Hematopoietic multipotent progenitor cell (in vitro differentiated cells): ENCODE measurements at regions not wholly inside any gene's neighbourhood (a gene's known extent, or its start where the extent isn't known, plus 50 kb on each side); places are given as distances from the start of the nearest gene placed in this dataset.

Experiments used
- DNase-seq, 3 donors: peaks; one replicate each; pipeline ENCODE4 v3.0.0-alpha.2; 2011 to 2015; ENCODE audit warnings: low read depth in 2 of 3, low spot score in 2 of 3

DNA sequence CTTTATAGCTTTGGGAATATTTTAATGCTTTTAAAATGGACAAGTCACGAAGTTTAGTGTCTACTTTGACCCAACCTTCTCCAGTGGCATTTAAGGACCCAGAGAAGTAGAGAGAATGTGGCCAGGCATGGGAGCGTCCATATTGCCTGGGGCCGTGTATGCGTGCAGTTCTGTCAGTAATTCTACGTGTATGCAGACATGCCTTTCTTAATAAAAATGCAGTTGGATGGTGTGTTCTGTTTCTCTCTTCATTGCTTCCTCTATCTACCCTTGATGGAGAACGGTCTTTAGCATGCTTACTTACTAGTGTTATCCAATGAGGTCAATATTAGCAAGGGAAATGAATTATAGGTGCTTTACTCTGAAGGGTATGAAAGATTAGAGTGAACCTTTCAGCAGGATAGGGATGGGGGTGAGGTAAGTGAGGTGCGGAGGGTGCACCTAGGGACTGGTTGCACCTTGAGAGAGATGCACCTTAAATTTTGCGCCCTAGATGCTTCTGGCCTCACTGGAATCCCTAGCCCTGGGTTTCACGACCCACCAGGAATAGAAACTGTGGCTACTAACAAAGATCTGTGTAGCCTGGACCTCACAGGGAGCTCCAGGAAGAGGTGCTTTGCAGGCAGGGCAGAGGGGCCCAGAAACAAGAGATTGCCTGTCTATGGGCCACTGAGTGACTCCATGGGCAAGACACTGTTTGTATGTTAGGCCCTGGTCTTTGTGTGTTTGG is 194.3 kb downstream of the MYCN start:
- DNase-seq, result no peak

- no peak for DNase-seq
These were observed 190.6 kb downstream of the MYCN start for GRCh38 chr2:16130906-16131400.

DNA sequence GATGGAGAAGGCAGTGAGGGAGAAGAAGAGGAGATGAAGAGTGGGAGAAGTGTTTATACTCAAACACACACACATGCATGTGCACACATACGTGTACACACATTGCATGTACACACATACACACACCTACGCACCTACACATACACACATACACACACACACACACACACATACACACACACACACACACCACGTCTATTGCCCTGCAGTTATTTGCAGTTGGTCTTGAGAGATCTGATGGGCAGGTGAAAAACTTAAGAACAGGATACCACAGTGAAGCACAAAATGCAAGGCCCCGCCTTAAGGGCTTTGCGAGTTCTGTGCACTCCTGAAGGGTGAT is 190.2 kb downstream of the MYCN start:
- DNase-seq, result no peak

DNA sequence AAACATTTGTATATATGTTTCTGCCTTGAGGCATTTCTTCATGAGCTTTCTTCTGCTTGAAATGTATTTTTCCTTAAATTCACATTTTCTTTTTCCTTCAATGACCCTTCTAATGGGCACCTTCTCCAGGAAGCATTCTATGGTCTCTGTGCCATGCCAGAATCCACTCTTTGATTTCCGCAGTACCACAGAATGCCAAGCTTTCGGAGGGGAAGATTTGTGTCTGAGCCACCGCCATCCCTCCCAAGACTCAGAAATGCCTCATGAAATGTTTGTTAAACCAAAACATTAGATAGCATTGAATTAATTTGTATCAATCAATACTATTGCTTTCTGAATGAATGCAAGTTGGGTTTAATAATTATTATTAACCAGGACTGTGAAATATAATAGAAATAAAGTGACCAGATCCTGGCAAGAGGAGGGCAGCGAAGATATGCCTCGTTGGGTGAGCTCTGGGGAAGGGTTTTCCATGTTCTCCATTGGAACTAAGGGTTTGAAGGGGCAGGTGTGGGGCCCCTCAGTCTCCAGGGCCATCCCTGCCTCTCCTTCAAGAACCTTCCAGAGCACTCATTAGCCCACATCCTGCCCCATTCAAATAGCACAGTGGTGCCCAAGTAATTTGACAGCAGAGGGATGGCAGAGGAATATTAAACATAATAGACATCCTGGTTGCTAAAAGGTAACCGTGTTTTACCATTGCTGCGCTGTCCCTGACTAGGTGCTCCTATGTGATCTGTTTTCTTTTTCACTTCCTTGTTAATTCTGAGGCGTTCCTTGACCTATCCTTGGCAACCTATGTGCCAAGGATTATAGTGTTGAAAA is 189.6 kb downstream of the MYCN start:
- DNase-seq, result no peak

GRCh38 chr2:16128746-16129610 is 188.6 kb downstream of the MYCN start:
- DNase-seq, result no peak

DNA sequence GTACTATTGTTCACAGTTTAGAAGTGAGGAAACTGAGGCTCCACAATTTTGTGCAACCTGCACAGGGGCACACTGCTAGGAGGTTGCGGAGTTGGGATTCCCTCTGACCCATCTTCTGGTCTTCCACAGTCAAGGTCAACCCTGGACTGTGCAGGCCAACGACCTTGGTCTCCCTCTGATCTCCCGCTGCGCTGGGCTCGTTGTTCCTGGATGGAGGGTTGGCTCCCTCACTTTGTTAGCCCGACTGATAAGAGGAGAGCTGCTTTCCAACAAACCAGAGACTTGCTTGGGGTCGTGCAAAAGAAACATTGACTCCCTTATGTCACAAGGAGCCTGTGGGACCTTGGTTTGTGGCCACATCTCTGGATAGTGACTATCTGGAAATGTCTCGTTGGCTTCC is 187.6 kb downstream of the MYCN start:
- DNase-seq, result no peak

GRCh38 chr2:16127276-16127940 is 187.1 kb downstream of the MYCN start:
- DNase-seq, result no peak

DNA sequence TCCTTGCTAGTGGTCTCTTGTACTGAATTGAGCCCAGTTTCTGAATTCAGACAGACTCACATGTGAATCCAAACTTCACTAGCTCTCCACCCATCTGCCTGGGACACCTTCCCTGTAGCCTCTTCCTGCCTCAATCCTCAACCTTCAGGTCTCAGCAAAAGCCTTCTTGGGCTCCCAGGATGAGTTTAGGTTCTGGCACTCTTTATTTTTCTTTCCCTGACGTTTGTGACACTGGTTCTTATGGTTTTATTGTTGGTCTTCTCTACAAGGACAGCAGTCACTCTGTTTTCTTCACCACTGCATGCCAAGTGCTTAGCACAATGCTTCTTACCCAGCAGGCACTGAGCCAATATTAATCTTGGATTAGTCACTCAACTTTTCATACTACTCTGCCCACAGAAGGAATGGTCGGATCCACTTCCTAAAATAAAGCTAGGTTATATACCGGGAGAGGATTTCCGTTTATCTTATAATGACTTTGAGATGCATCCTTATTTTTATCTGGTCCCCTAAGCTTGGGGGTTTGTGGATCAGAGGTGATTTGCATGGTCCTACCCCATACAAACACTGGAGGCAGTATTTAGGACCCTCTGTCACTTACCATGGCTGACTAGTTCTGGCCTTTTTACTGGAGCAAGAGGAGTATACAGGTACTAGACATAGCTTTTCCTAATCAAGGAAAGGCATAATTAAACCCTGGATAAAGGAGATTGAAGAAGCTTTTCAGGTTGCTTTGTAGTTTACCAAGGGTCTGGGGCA is 186.3 kb downstream of the MYCN start:
- DNase-seq, result no peak

DNA sequence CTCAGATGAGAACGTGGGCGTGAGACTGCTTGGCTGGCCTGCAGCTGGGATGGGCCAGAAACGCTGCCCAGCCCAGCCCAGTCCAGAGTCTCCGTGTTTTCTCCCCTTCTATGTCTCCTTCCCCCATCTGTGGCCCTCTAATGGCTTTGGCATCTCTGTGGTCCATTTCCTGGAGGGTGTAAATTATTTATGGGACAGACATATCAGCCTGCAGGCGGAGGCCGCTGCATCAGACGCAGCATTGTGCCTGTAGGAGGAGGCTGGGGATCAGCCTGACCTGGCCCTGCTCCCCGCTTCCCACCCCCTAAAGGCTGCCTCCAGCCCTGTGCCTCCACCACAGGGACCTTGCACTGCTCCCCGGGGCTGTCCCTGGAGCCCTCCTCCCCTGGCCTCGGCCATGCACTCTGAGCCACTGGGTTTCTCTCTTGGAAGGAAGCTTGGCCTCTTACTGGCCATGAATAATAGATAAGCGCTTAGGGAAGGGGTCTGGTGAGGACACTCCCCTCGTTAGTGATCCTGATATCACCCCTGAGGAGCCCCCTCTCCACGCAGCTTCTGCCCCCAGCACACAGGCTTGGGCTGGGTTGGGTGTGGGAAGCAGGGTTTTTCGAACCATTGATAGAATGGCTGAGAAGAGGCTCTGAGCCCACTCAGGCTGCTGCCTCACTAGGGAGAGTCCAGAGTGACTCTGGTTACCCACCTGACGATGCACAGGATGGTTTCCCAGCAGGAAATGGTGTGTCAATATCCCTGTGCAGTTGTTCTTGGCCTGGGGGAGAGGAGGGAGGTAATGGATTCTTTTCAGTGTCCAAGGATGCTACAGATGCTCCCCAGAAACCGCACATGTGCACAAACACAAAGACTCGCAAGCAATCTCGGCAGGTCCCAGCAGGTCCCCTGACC is 185.5 kb downstream of the MYCN start:
- no peak for DNase-seq

- no peak for DNase-seq
These were observed 184.7 kb downstream of the MYCN start for GRCh38 chr2:16124881-16125613.

GRCh38 chr2:16123856-16124780 is 183.8 kb downstream of the MYCN start:
- DNase-seq, result no peak

- DNase-seq, result no peak
These were observed 183.1 kb downstream of the MYCN start for GRCh38 chr2:16123421-16123820.

GRCh38 chr2:16122556-16122955 is 182.2 kb downstream of the MYCN start:
- no peak for DNase-seq

DNA sequence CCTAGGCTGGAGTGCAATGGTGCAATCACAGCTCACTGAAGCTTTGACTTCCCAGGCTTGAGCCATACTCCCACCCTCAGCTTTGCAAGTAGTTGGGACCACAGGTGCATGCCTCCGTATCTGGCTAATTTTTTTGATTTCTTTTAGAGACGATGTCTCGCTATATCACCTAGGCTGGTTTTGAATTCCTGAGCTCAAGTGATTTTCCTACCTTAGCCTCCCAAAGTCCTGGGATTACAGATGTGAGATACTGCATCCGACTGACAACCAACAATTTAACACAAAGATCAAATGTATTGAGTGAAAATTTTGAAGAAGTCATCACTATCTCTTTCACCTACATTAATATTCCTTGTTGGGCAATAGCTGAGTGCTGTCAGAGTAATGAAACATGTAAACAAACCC is 181.6 kb downstream of the MYCN start:
- DNase-seq, result no peak

- no peak for DNase-seq
These were observed 181.1 kb downstream of the MYCN start for GRCh38 chr2:16121231-16121985.

- DNase-seq, result no peak
These were observed 180.3 kb downstream of the MYCN start for GRCh38 chr2:16120591-16121180.
